ENCODE measurements at regions not wholly inside any gene's neighbourhood (a gene's known extent, or its start where the extent isn't known, plus 50 kb on each side); places are given as distances from the start of the nearest gene placed in this dataset.
A peak's percentile ranks its signal among the peaks of the same experiment; 100 is the strongest.

- DNase-seq (ENCODE audit: low spot score) (no peak), ATAC-seq (ENCODE audit: insufficient number of reproducible peaks, low FRiP score, low read depth) (no peak)
- H3K9me3 ChIP-seq, result no peaks in the 10 kb centered on the region
- H3K4me3 ChIP-seq, result no peak overlapping the region
- H3K27me3 ChIP-seq (replicated peaks; ENCODE audit: insufficient read depth), result no peaks in the 10 kb centered on the region
- TF ChIP-seq, protein P1, sequence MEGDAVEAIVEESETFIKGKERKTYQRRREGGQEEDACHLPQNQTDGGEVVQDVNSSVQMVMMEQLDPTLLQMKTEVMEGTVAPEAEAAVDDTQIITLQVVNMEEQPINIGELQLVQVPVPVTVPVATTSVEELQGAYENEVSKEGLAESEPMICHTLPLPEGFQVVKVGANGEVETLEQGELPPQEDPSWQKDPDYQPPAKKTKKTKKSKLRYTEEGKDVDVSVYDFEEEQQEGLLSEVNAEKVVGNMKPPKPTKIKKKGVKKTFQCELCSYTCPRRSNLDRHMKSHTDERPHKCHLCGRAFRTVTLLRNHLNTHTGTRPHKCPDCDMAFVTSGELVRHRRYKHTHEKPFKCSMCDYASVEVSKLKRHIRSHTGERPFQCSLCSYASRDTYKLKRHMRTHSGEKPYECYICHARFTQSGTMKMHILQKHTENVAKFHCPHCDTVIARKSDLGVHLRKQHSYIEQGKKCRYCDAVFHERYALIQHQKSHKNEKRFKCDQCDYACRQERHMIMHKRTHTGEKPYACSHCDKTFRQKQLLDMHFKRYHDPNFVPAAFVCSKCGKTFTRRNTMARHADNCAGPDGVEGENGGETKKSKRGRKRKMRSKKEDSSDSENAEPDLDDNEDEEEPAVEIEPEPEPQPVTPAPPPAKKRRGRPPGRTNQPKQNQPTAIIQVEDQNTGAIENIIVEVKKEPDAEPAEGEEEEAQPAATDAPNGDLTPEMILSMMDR (IDR thresholded peaks at IDR 0.05), result no peak
- no peaks in the 10 kb centered on the region for H3K36me3 ChIP-seq
- peaks cover 6 to 27% of the 10 kb centered on the region in 2 donors for H3K4me1 ChIP-seq (ENCODE audit: control insufficient read depth in 1 of 2, low read depth in 2 of 2)
- H3K27ac ChIP-seq, result peak overlapping the region; percentile 49 to 63
Measured at GRCh38 chr22:47292546-47293320, 530.3 kb downstream of the TBC1D22A start.

GRCh38 chr22:47291565-47292495 is 529.4 kb downstream of the TBC1D22A start:
- DNase-seq (ENCODE audit: low spot score), result no peak
- H3K27ac ChIP-seq, result peak overlapping the region; percentile 41 to 64

GRCh38 chr22:47290706-47291430 is 528.4 kb downstream of the TBC1D22A start:
- TF ChIP-seq, protein P1 (IDR thresholded peaks at IDR 0.05), result no peak
- ATAC-seq (ENCODE audit: insufficient number of reproducible peaks, low FRiP score, low read depth) (no peak), DNase-seq (ENCODE audit: low spot score) (no peak)
- H3K27me3 ChIP-seq (replicated peaks; ENCODE audit: insufficient read depth), result no peaks in the 10 kb centered on the region
- peaks cover 6 to 27% of the 10 kb centered on the region in 2 donors for H3K4me1 ChIP-seq (ENCODE audit: control insufficient read depth in 1 of 2, low read depth in 2 of 2)
- H3K27ac ChIP-seq, result peak overlapping the region in 1 of 2 donors; percentile 64
- no peaks in the 10 kb centered on the region for H3K36me3 ChIP-seq
- H3K4me3 ChIP-seq, result no peak overlapping the region
- H3K9me3 ChIP-seq, result no peaks in the 10 kb centered on the region

More at GRCh38 chr22:47291565-47292495, 529.4 kb downstream of the TBC1D22A start:
- H3K27me3 ChIP-seq (replicated peaks; ENCODE audit: insufficient read depth), result no peaks in the 10 kb centered on the region
- no peak for ATAC-seq (ENCODE audit: insufficient number of reproducible peaks, low FRiP score, low read depth)
- H3K4me3 ChIP-seq, result no peak overlapping the region
- H3K4me1 ChIP-seq (ENCODE audit: control insufficient read depth in 1 of 2, low read depth in 2 of 2), result peaks cover 6 to 27% of the 10 kb centered on the region in 2 donors
- TF ChIP-seq, protein P1 (IDR thresholded peaks at IDR 0.05), result no peak
- no peaks in the 10 kb centered on the region for H3K36me3 ChIP-seq
- no peaks in the 10 kb centered on the region for H3K9me3 ChIP-seq

DNA sequence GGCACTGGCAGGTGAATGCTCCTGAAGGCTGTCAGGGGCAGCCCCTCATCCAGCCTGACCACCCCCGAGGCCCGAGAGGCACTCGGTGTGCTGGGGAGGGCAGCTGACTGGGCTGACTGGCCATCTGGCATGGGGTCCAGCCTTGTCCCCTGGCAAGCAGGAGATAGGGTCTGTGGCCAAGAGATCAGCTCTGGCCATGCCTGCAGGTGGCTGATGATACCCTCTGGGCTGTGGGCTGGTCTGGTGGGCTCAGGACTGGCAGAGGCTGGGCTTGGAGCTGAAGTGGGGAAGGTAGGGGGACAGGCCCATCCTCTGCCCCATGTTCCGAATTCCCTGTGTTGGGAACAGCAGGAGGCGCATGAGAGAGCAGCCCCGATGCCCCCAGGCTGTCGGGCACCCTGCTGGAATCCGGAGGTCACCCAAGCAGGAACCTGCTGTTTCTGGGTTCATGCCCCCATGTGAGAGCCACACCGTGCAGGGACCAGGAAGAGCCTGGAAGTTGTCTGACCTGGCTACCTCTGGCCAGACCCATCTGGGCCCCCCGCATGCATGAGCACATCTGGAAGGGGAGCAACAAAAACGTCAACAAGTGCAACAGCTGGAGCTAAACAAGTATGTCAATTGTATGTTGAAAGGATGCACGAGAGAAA is 527.0 kb downstream of the TBC1D22A start:
- TF ChIP-seq, protein P1 (IDR thresholded peaks at IDR 0.05), result no peak
- Histone ChIP-seq H3K27ac (no peak overlapping the region), H3K4me1 (ENCODE audit: control insufficient read depth in 1 of 2, low read depth in 2 of 2) (peaks cover 6 to 27% of the 10 kb centered on the region in 2 donors), H3K36me3 (no peaks in the 10 kb centered on the region), H3K27me3 (replicated peaks; ENCODE audit: insufficient read depth) (no peaks in the 10 kb centered on the region), H3K4me3 (no peak overlapping the region), H3K9me3 (no peaks in the 10 kb centered on the region)
- DNase-seq (ENCODE audit: low spot score) (no peak), ATAC-seq (ENCODE audit: insufficient number of reproducible peaks, low FRiP score, low read depth) (no peak)
